ENCODE measurements at regions not wholly inside any gene's neighbourhood (a gene's known extent, or its start where the extent isn't known, plus 50 kb on each side); places are given as distances from the start of the nearest gene placed in this dataset.

DNA sequence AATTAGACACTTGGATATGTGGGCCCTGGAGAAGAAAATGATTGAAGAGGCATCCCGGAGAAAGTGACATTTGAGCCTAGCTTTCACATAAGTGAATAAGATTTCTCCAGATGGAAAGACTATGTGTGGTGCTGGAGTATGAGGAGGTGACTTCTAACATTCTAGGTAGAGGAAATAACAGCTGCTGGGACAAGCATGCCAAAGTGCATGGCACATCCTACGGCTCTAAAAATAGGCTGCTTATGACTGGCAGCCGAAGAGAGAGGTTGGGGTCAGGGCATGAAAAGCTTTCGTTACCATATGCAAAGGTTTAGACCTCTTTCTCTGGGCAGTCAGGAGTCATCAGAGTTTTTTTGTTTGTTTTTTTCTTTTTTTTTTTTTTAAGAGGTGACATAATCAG lies 142.0 kb downstream of the SOX3 start:
- TF ChIP-seq, protein P1, sequence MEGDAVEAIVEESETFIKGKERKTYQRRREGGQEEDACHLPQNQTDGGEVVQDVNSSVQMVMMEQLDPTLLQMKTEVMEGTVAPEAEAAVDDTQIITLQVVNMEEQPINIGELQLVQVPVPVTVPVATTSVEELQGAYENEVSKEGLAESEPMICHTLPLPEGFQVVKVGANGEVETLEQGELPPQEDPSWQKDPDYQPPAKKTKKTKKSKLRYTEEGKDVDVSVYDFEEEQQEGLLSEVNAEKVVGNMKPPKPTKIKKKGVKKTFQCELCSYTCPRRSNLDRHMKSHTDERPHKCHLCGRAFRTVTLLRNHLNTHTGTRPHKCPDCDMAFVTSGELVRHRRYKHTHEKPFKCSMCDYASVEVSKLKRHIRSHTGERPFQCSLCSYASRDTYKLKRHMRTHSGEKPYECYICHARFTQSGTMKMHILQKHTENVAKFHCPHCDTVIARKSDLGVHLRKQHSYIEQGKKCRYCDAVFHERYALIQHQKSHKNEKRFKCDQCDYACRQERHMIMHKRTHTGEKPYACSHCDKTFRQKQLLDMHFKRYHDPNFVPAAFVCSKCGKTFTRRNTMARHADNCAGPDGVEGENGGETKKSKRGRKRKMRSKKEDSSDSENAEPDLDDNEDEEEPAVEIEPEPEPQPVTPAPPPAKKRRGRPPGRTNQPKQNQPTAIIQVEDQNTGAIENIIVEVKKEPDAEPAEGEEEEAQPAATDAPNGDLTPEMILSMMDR (IDR thresholded peaks at IDR 0.05): no peak
- no peak for TF ChIP-seq POLR2AphosphoS5 (IDR thresholded peaks at IDR 0.05; ENCODE audit: low read depth, low read length)
- TF ChIP-seq, protein P2, sequence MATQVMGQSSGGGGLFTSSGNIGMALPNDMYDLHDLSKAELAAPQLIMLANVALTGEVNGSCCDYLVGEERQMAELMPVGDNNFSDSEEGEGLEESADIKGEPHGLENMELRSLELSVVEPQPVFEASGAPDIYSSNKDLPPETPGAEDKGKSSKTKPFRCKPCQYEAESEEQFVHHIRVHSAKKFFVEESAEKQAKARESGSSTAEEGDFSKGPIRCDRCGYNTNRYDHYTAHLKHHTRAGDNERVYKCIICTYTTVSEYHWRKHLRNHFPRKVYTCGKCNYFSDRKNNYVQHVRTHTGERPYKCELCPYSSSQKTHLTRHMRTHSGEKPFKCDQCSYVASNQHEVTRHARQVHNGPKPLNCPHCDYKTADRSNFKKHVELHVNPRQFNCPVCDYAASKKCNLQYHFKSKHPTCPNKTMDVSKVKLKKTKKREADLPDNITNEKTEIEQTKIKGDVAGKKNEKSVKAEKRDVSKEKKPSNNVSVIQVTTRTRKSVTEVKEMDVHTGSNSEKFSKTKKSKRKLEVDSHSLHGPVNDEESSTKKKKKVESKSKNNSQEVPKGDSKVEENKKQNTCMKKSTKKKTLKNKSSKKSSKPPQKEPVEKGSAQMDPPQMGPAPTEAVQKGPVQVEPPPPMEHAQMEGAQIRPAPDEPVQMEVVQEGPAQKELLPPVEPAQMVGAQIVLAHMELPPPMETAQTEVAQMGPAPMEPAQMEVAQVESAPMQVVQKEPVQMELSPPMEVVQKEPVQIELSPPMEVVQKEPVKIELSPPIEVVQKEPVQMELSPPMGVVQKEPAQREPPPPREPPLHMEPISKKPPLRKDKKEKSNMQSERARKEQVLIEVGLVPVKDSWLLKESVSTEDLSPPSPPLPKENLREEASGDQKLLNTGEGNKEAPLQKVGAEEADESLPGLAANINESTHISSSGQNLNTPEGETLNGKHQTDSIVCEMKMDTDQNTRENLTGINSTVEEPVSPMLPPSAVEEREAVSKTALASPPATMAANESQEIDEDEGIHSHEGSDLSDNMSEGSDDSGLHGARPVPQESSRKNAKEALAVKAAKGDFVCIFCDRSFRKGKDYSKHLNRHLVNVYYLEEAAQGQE (IDR thresholded peaks at IDR 0.05; ENCODE audit: insufficient read depth in 1 of 2, low read depth in 2 of 2, low read length in 1 of 2): no peak
